Stimulated activated CD8-positive, alpha-beta memory T cell treated with anti-CD3 and anti-CD28 coated beads, Interleukin-7, amount 100 ng/mL, for 48 hours (primary cell): ENCODE measurements at regions not wholly inside any gene's neighbourhood (a gene's known extent, or its start where the extent isn't known, plus 50 kb on each side); places are given as distances from the start of the nearest gene placed in this dataset.
"Not testable (repeated sequence)": the region's sequence is repeated elsewhere in the genome, so short reads cannot be mapped to it uniquely, and the experiment has no call there.

Experiments used
- DNase-seq, 2 donors: peaks; one replicate each; pipeline ENCODE4 v3.0.0-alpha.2; 2020; ENCODE audit warnings: low read depth in 1 of 2; ENCODE audit errors: extremely low read depth in 1 of 2

DNA sequence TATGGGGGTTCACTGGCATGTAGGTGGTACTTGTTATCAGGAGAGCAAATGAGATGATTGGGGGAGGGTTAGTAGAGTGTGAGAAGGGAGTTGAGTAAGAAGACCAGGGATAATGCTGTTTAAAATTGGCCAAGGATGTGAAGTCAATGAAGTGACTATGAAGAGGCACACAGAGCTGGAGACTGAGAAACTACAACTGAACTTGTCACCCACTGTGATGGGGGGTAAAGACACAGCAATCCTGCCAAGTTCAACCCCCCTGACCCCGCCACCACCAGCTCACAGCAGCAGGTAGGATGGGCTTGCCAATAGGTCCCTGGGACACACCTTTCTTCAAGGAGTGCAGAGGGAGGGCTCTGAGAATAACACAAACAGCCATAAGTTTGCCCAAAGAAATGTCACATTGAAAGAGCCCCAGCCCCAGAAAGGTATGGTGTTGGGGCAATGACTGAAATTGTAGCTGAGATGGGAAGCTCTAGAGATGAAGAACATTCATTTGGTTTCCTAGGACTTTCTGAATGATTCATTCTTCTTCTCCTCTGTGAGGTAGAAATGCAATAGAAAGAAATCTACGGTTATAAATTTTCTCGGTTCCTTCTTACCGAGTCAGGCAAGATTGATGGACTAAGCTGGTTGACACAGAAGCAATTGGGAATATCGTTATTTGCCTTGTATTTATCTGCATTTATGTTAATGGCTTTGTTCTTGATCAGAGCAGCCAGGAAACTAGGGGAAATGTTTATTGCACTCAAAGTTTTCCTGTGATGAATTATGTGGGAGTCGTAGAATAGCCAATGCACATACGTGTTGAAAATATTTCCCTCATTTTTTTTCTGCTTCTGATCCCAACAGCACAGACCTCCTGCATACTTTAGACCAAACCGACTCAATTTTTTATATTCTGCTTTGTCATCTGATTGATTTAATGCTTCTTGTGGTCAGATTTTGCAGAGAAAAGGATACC lies 595.2 kb upstream of the CDH11 start:
- no peak for DNase-seq

DNA sequence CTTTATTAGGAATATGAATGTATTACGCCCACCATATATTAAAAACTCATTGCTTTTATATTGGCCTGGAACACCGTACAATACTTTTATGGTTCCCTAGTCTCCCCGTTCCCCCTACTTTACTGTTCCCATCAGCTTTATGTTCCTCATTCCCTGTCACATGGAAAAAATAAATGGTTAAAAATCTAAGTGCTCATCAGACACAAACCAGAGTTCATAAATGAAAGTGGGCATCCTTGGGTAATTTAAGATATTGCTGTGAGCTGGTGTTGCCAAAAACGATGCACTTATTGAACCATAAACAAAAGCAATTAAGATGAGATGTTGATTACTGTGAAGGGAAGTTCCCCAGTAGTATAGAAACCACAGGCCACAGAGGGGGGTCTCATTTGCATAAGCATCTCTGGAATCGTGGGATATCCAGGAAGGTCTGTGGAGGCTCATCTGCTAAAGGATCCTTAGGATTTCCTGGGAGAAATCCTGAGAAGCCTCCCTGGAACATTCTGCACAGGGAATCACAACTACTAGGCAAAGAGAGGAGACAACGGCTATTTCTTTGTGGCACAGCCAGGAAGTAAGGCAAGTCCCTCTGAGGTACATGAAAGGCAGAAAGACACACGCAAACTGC lies 591.4 kb upstream of the CDH11 start:
- no peak for DNase-seq

DNA sequence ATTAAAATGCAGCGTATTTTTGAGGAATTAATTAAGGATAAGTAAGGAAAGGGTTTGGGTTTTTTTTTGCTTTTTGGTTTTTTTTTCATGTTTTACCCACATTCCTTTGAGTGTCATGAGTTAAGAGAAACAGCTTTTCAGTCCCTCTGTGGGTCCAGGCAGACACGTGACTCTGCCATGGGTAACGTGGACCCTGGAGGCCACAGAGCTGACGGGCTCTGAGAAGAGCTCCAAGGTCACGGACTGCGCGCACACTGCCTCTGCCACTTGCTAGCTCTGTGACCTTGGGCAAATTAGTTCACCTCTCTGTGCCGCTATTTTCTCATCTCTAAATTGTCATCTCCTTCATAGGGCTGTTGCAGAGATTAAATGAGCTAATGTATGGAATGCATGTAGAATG lies 588.2 kb upstream of the CDH11 start:
- DNase-seq, result no peak

DNA sequence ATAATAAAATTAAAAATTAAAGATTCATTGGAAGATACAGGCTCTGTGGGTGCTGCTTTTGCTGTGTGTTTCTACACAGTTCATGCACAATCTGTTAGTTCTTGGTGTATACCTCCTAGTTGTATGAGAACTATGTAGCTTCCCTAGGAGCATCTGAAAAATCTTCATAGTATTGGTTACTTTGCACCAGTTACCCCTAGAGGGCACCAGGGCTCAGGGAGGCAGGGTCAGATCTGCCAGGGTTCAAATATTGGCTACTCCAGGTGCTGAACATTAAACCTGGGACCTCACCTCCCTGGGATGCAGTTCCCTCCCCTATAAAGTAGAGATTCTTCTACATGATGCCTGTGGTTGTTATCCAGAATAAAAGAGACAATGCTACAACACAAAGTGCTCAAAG lies 583.0 kb upstream of the CDH11 start:
- no peak for DNase-seq

DNA sequence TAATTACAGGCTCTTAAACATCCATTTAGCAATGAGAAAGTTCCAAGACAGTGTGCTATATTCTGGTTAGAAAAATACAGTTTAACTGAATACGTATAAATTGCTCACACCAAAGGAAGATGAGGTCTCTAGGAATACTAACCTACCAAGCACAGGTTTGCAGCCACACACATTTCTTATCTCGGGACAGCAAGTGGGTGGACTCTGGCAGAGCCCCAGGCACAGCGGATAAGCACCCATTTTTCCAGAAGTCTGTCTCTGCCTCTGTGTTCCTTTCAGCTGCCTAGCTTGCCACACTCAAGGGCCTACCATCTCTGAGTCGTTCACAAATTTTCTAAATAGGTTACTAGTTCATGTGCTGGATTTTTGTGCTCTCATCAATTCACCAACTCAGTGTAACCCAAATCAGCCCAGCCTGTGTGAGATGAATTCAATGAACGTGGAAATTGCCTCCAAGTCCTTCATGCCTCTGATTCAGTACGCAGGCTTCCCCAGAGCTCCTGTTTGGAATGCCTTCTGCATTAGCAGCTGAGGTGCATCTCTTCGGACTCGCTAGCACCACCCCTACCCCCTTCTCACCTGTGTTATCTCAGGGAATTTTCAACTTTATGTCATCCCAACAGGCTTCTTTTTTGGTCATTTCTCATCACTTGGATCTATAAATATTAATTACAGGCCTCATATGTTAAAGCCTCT lies 581.0 kb upstream of the CDH11 start:
- no peak for DNase-seq

DNA sequence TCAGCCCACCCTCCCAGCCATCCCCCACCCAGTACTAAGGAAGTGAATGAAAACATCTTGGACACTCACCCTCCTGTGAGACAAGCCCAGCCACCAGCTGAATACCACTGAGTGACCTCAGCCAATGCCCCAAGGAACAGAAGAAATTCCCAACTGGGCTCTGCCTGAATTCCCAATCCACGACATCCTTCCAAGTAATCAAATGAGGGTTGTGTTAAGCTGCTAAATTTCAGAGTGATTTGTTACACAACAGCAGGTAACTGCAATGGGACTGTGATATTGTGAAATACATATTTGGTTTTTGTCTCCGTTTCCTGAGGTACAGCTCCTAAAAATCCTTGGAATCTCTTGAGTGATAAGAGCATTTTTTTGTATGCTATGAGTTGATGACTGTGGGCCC lies 578.7 kb upstream of the CDH11 start:
- no peak for DNase-seq

DNA sequence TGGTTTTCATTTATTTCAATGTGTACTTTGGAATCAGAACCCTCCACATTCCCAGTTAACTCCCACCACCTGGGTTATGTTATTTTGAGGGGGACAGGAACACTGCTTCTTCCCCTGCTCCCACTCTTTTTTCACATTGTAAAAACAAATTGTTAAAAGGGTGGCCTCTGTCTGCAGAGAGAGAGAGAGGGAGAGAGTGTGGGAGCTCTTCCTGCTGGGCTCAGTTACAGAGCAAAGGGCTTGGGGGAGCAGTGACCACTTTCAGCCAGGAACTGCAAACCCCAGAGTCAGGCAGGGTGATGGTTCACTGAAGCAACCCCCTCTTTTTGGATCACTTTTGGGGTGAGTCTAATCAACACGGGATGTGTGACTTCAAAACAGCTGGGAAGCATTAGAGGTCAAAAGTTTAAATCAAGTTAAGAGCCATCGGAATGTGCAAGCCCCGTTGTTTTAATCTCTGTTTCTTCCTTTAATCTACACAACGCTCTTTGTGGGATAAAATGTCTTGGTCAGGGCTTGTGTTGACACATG lies 577.0 kb upstream of the CDH11 start:
- DNase-seq, result no peak

DNA sequence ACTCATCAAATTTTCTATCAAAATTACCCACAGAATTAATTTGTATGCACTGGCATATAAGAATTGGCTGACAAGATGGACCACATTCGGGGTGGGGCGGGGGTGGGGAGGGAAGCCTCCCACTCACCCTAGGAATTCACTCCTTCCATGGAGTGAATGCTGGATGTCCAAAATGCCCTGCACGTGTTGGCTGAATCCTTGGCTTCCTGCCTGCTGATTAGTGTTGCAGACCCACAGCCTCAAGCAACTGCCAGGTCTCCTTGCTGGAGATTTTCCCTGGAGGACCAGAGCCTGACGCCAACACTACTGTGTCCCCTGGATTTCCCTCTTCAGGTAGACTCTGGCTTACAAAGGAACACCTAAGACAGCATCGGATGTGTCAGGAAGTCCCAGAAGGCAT lies 575.7 kb upstream of the CDH11 start:
- no peak for DNase-seq

DNA sequence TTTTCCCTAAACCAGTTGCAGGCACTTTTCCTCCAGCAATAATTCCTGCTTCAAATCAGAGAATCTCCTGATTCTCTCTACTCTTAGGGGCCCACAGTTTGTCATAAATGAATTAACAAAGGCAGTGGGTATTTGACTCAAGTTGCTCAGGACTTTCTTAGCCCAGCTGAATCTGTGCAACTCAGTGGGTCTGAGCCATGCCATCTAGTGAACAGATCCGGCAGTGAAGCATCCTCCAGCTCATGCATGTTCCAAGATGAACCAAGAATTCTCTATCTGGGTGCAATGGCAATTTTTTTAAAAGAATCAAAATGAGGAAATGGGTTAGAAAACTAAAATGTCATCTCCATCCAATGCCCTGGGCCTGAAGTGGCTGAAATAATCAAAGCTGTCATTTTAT lies 575.2 kb upstream of the CDH11 start:
- DNase-seq, result no peak

DNA sequence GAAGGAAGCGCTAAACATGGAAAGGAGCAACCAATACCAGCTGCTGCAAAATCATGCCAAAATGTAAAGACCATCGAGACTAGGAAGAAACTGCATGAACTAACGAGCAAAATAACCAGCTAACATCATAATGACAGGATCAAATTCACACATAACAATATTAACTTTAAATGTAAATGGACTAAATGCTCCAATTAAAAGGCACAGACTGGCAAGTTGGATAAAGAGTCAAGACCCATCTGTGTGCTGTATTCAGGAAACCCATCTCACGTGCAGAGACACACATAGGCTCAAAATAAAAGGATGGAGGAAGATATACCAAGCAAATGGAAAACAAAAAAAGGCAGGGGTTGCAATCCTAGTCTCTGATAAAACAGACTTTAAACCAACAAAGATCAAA lies 570.0 kb upstream of the CDH11 start:
- DNase-seq, result not testable (repeated sequence)

DNA sequence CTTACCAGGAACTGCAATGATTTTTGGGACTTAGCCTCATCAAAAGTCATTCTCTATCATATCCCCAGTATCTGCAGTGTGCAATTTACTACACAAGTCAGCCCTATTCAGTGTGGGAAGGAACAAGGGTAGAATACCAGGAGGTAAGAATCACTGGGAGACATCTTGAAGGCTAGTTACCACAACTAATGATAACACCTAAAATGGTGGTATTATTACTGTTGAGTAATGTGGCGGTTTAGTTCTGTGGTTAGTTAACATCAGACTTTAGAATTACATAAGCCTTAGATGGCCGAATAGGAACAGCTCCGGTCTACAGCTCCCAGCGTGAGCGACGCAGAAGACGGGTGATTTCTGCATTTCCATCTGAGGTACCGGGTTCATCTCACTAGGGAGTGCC lies 567.9 kb upstream of the CDH11 start:
- no peak for DNase-seq

DNA sequence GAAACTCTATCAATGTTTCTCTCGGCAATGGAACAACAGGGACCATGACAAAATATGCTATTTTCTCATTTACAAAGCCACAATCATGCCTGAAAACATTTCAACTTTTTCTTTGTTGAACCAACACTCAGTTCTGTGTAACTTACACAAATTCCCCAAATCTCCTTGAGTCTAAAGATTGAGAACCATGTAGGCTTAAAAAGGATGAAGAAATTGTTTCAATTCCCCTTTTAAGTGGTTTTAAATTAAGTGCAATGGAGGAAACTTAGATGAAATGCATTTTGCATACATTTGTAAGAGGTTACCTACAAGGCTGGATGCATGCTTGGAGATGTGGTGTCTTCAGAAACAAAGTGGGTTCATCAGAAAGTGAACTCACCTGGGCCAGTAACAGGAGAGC lies 566.4 kb upstream of the CDH11 start:
- no peak for DNase-seq

DNA sequence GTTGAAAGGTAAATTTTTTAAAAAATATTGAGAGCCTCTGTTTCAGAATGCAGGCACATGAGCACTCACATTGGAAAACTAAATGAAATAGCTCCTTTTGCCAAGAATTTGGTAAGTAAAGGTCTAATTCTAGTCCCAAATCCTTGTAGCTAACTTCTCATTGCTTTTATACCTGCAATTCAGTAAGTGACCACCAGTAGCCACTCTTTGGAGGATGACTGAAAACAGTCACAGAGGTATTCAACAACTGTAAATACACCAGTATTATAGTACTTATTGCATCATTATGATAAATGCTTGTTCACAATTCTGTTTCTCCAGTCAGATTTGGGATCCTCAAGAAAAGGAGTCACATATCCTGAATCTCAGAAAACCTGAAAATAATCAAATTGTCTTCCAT lies 562.4 kb upstream of the CDH11 start:
- DNase-seq, result no peak

DNA sequence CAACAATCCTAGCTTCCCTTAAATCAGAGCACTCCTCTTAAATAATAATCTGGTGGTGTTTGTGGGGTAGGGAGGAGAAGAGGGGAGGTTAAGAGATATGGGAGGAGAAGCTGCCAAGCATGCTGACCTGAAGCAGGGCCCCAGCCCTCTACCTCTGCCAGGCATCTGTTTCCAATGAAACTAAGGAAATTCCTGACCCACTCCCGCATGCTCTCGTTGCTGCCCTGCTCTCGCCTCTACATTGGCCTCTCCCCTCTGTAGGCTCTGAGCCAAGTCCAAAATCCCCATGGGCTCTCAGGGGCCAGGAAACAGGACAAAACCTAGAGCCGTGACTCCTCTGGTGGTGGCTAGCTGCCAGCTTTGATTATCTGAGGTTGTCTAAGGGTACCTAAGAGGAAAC lies 559.5 kb upstream of the CDH11 start:
- DNase-seq, result no peak

DNA sequence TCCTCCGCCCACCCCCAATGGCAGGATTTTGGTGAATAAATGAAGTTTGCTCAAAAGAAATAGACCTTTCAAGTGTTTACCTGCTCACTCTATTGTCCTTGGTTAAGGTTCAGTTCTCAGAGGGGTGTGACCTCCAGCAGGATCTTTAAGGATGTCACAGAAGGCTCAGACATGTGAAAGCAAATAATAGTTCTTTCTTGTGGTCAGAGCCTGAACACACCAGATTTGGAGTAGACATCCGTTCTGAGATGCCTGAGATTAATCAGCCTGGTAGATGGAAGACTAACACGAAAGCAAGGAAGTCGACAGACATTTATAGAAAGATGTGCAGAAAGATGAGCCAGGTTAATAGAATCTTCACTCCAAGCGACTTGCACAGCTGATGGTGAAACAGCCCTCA lies 557.9 kb upstream of the CDH11 start:
- DNase-seq, result no peak

DNA sequence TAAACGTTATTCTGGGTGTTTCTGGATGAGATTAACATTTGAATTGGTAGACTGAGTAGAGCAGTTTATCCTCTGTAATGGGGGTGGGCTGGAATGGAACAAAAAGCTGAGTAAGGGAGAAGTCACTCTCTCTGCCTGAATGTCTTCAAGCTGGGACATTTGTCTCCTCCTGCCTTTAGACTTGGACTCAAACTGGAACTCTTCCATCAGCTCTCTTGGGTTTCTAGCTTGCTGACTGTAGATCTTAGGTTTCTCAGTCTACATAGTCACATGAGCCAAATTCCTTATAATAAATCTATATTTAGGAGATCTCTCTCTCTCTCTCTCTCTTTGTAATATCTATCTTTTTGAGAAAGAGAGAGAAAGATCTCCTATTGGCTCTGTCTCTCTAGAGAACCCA lies 553.3 kb upstream of the CDH11 start:
- no peak for DNase-seq

DNA sequence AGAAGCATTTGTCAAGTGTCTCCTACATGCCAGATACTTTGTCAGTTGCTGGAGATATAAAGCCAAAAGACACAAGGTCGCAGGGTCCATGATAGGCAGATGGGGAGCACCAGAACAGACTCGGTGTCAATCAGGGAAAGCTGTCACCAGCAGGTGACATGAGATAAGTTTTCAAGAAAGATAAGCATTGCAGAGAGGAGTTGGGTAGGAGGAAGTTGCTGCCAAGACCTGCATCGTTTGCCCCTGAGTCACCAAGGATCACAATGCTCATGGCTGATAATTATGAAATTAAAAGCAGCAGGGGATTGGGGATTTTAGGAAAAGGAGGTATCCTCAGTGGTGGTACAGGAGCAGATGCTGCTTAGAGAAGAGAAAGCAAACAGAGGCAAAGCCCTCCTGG lies 551.1 kb upstream of the CDH11 start:
- no peak for DNase-seq

DNA sequence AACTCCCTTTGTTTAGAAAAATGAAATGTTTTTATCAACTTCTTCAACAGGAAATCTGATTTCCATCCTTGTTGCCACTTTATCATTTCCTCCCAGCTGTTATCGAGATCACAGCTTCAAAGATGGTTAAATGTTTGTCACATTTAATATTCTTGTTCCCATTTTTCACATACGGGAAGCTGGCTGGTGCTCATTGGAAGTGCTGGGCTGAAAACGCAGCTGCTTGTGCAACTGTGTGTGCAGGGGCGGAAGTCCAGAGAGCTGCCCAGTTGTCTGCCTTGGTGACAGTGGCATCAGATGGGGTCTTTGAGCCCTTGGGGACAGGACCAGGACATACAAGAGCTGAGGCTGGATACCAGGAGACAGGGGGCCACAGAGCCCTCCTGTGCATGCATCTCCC lies 549.2 kb upstream of the CDH11 start:
- DNase-seq, result no peak

DNA sequence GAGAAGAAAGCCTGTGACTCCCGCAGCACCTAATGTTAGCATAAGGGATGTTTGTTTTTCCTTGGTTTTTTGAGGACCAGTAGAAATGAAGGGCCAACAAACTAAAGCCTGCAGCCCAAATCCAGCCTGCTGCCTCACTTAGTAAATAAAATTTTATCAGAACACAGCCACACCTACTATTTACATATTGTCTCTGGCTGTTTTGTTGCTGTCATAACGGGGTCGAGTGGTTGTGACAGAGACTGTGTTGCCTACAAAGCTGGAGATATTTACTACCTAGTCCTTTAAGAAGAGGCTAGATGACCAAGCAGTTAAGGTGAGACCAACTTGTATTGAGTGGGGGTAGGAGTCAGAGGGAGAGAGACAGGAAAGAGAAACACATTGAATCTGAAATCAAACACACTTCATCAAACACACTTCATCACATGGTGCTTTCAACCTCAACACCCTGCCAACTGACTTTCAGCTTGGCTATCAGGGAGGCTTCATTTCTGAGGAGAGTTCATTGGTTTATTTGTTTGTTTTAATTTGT lies 546.3 kb upstream of the CDH11 start:
- DNase-seq, result no peak

DNA sequence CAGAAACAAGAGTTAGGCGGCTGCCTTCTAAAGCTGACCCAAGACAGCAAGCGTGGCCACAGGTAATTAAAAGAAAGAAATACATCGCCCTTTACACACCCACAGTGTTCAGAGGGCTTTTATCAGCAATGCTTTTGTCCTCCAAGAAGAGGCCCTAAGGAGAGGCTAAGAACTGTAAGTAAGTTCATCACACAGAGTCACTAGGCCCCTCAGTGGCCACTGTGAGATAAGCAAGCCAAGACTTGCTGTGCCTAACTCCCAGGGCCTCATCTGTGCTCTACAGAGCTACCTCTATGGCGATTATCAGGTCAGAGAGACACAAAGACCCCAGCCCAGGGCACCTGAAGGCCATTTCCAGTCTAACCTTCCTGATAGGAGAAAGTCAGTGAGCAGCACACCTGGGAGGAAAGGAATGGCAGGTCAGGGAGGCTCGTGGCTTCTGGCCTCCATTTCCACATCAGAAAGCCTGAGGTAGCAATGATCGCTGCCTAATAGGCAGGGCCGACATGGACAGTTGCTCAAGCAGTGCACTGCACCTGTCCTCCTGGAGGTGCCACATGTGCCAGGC lies 545.2 kb upstream of the CDH11 start:
- DNase-seq, result no peak
